ENCODE measurements at regions not wholly inside any gene's neighbourhood (a gene's known extent, or its start where the extent isn't known, plus 50 kb on each side); places are given as distances from the start of the nearest gene placed in this dataset.

GRCh38 chr2:223368481-223368880 is 233.7 kb downstream of the SCG2 start:
- intact Hi-C loops (cut with DNase I; ENCODE audit: low total_unique reads), result no loop called here
- 85 to 86% methylated on average over 2 of the region's 2 CpGs for WGBS, 2 donors
- Histone ChIP-seq H3K27me3 (no peaks in the 10 kb centered on the region), H3K4me3 (no peak overlapping the region), H3K9me3 (no peaks in the 10 kb centered on the region), H3K4me1 (no peaks in the 10 kb centered on the region), H3K36me3 (ENCODE audit: low read depth, missing control alignments) (no peaks in the 10 kb centered on the region), H3K27ac (no peak overlapping the region)
- DNase-seq, result no peak
- TF ChIP-seq CTCF (IDR thresholded peaks at IDR 0.05) (no peak), POLR2A (IDR thresholded peaks at IDR 0.05) (no peak)

GRCh38 chr2:223369889-223370288 is 232.3 kb downstream of the SCG2 start:
- H3K27me3 ChIP-seq, result no peaks in the 10 kb centered on the region
- DNase-seq, result no peak
- H3K9me3 ChIP-seq, result no peaks in the 10 kb centered on the region
- intact Hi-C loops (cut with DNase I; ENCODE audit: low total_unique reads), result no loop called here
- no peaks in the 10 kb centered on the region for H3K36me3 ChIP-seq (ENCODE audit: low read depth, missing control alignments)
- TF ChIP-seq POLR2A (IDR thresholded peaks at IDR 0.05) (no peak), CTCF (IDR thresholded peaks at IDR 0.05) (no peak)
- no peak overlapping the region for H3K27ac ChIP-seq
- H3K4me1 ChIP-seq, result no peaks in the 10 kb centered on the region
- 28 to 66% methylated on average over 3 of the region's 3 CpGs for WGBS, 2 donors
- no peak overlapping the region for H3K4me3 ChIP-seq

GRCh38 chr2:223383315-223383714 is 218.8 kb downstream of the SCG2 start:
- Histone ChIP-seq H3K27me3 (no peaks in the 10 kb centered on the region), H3K27ac (no peak overlapping the region), H3K4me3 (no peak overlapping the region), H3K9me3 (no peaks in the 10 kb centered on the region), H3K4me1 (no peaks in the 10 kb centered on the region), H3K36me3 (ENCODE audit: low read depth, missing control alignments) (no peaks in the 10 kb centered on the region)
- intact Hi-C loops (cut with DNase I; ENCODE audit: low total_unique reads), result no loop called here
- TF ChIP-seq CTCF (IDR thresholded peaks at IDR 0.05), result no peak
- TF ChIP-seq POLR2A (IDR thresholded peaks at IDR 0.05), result no peak
- DNase-seq, result no peak
- WGBS, 2 donors, result 83 to 95% methylated on average over 1 of the region's 1 CpG

GRCh38 chr2:223386189-223386588 is 216.0 kb downstream of the SCG2 start:
- H3K27me3 ChIP-seq, result no peaks in the 10 kb centered on the region
- no peaks in the 10 kb centered on the region for H3K4me1 ChIP-seq
- intact Hi-C loops (cut with DNase I; ENCODE audit: low total_unique reads), result no loop called here
- no peak overlapping the region for H3K4me3 ChIP-seq
- TF ChIP-seq POLR2A (IDR thresholded peaks at IDR 0.05) (no peak), CTCF (IDR thresholded peaks at IDR 0.05) (no peak)
- no peak for DNase-seq
- H3K27ac ChIP-seq, result no peak overlapping the region
- no peaks in the 10 kb centered on the region for H3K9me3 ChIP-seq
- no peaks in the 10 kb centered on the region for H3K36me3 ChIP-seq (ENCODE audit: low read depth, missing control alignments)

- TF ChIP-seq POLR2A (IDR thresholded peaks at IDR 0.05), result no peak
- no peak for TF ChIP-seq CTCF (IDR thresholded peaks at IDR 0.05)
- no peak overlapping the region for H3K4me3 ChIP-seq
- no peak for DNase-seq
- no peaks in the 10 kb centered on the region for H3K36me3 ChIP-seq (ENCODE audit: low read depth, missing control alignments)
- no peaks in the 10 kb centered on the region for H3K4me1 ChIP-seq
- no peak overlapping the region for H3K27ac ChIP-seq
- 91 to 93% methylated on average over 4 of the region's 4 CpGs for WGBS, 2 donors
- H3K27me3 ChIP-seq, result no peaks in the 10 kb centered on the region
- no peaks in the 10 kb centered on the region for H3K9me3 ChIP-seq
- intact Hi-C loops (cut with DNase I; ENCODE audit: low total_unique reads), result no loop called here
Observed at GRCh38 chr2:223386984-223387383, 215.2 kb downstream of the SCG2 start.
